ENCODE measurements at regions not wholly inside any gene's neighbourhood (a gene's known extent, or its start where the extent isn't known, plus 50 kb on each side); places are given as distances from the start of the nearest gene placed in this dataset.

DNA sequence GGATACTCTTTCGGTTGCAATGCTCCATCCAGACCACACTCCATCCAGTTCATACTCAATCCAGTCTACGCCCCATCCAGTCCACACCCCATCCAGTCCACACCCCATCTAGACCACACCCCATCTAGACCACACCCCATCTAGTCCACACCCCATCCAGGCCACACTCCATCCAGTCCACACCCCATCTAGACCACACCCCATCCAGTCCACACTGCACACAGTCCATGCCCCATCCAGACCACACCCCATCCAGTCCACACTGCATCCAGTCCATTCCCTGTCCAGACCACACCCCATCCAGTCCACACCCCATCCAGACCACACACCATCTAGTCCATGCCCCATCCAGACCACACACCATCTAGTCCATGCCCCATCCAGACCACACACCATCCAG, 116.0 kb upstream of the RTL1 start (continued):
- TF ChIP-seq, protein P1, sequence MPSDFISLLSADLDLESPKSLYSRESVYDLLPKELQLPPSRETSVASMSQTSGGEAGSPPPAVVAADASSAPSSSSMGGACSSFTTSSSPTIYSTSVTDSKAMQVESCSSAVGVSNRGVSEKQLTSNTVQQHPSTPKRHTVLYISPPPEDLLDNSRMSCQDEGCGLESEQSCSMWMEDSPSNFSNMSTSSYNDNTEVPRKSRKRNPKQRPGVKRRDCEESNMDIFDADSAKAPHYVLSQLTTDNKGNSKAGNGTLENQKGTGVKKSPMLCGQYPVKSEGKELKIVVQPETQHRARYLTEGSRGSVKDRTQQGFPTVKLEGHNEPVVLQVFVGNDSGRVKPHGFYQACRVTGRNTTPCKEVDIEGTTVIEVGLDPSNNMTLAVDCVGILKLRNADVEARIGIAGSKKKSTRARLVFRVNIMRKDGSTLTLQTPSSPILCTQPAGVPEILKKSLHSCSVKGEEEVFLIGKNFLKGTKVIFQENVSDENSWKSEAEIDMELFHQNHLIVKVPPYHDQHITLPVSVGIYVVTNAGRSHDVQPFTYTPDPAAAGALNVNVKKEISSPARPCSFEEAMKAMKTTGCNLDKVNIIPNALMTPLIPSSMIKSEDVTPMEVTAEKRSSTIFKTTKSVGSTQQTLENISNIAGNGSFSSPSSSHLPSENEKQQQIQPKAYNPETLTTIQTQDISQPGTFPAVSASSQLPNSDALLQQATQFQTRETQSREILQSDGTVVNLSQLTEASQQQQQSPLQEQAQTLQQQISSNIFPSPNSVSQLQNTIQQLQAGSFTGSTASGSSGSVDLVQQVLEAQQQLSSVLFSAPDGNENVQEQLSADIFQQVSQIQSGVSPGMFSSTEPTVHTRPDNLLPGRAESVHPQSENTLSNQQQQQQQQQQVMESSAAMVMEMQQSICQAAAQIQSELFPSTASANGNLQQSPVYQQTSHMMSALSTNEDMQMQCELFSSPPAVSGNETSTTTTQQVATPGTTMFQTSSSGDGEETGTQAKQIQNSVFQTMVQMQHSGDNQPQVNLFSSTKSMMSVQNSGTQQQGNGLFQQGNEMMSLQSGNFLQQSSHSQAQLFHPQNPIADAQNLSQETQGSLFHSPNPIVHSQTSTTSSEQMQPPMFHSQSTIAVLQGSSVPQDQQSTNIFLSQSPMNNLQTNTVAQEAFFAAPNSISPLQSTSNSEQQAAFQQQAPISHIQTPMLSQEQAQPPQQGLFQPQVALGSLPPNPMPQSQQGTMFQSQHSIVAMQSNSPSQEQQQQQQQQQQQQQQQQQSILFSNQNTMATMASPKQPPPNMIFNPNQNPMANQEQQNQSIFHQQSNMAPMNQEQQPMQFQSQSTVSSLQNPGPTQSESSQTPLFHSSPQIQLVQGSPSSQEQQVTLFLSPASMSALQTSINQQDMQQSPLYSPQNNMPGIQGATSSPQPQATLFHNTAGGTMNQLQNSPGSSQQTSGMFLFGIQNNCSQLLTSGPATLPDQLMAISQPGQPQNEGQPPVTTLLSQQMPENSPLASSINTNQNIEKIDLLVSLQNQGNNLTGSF (CRISPR knock-in tag; IDR thresholded peaks at IDR 0.05), result no peak
- no peak for TF ChIP-seq TBX2 (CRISPR knock-in tag; IDR thresholded peaks at IDR 0.05; ENCODE audit: borderline replicate concordance)

DNA sequence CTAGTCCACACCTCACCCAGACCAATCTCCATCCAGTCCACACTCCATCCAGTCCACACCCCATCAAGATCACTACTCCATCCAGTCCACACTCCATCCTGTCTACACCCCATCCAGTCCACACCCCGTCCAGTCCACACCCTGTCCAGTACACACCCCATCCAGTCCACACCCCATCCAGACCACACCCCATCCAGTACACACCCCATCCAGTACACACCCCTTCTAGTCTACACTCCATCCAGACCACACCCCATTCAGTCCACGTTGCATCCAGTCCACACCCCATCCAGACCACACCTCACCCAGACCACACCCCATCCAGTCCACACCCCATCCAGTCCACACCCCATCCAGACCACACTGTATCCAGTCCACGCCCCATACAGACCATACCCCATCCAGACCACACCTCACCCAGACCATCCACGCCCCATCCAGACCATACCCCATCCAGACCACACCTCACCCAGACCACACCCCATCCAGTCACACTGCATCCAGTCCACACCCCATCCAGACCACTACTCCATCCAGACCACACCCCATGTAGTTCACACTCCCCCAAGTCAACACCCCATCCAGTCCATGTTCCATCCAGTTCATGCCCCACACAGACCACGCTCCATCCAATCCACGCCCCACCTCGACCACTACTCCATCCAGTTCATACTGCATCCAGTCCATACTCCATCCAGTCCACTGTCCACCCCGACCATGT, 116.6 kb upstream of the RTL1 start:
- H3K36me3 ChIP-seq (replicated peaks in 1 of 2; ENCODE audit: control insufficient read depth in 1 of 2, insufficient read depth in 2 of 2, low read length in 2 of 2), result no peaks in the 10 kb centered on the region
- H3K4me2 ChIP-seq (ENCODE audit: low read depth, low read length), result no peak overlapping the region
- peaks cover 2 to 52% of the 10 kb centered on the region in 2 experiments; a peak in 3 of 5 replicates for H3K27me3 ChIP-seq (ENCODE audit: control insufficient read depth in 1 of 2, insufficient read depth in 2 of 2, low read length in 2 of 2)
- H3K9ac ChIP-seq (ENCODE audit: insufficient read depth, low read depth, low read length), result no peak overlapping the region
- H3K79me2 ChIP-seq (ENCODE audit: insufficient read depth, low read length), result no peaks in the 10 kb centered on the region
- BruUV-seq (replicated peaks), result no TSS peak
- in situ Hi-C loops (cut with HindIII; ENCODE audit: extremely low pct_ligation_motif_present, low pct_unique_long_range_greater_than_20kb), result no loop called here
- 3% methylated on average over 8 of the region's 8 CpGs for WGBS (ENCODE audit: low lambda C conversion rate)
- ATAC-seq, result no peak
- 0 out of 2 replicates have a peak, but pooled peaks cover 4% of the 10 kb centered on the region for H4K20me1 ChIP-seq (ENCODE audit: insufficient read depth, low read length)
- ChIA-PET CTCF (ENCODE audit: low intra/inter-chr PET ratio, low total read pairs) (no interaction called here), POLR2A (no interaction called here)
- no peak overlapping the region for H3K27ac ChIP-seq (ENCODE audit: extremely low read length, insufficient read depth, low read length)
- FAIRE-seq, result no peak
- no peaks in the 10 kb centered on the region for H3K9me3 ChIP-seq (ENCODE audit: low read length)
- no peaks in the 10 kb centered on the region for H3K4me1 ChIP-seq (ENCODE audit: insufficient read depth, low read length)
- intact Hi-C loops (cut with micrococcal nuclease; ENCODE audit: unreplicated experiment), result no loop called here
- H2AFZ ChIP-seq (ENCODE audit: low read length), result no peak overlapping the region
- no peak overlapping the region for H3K4me3 ChIP-seq (replicated peaks in 1 of 3; ENCODE audit: insufficient read depth in 1 of 3, low read depth in 2 of 3, low read length in 3 of 3)
- DNase-seq (ENCODE audit: low spot score), result no peak
- no peak for TF ChIP-seq RAD21 (CRISPR knock-in tag; IDR thresholded peaks at IDR 0.05)
- TF ChIP-seq PHF5A (CRISPR knock-in tag; IDR thresholded peaks at IDR 0.05; ENCODE audit: low read depth, unreplicated experiment), result no peak
- TF ChIP-seq, protein P2, sequence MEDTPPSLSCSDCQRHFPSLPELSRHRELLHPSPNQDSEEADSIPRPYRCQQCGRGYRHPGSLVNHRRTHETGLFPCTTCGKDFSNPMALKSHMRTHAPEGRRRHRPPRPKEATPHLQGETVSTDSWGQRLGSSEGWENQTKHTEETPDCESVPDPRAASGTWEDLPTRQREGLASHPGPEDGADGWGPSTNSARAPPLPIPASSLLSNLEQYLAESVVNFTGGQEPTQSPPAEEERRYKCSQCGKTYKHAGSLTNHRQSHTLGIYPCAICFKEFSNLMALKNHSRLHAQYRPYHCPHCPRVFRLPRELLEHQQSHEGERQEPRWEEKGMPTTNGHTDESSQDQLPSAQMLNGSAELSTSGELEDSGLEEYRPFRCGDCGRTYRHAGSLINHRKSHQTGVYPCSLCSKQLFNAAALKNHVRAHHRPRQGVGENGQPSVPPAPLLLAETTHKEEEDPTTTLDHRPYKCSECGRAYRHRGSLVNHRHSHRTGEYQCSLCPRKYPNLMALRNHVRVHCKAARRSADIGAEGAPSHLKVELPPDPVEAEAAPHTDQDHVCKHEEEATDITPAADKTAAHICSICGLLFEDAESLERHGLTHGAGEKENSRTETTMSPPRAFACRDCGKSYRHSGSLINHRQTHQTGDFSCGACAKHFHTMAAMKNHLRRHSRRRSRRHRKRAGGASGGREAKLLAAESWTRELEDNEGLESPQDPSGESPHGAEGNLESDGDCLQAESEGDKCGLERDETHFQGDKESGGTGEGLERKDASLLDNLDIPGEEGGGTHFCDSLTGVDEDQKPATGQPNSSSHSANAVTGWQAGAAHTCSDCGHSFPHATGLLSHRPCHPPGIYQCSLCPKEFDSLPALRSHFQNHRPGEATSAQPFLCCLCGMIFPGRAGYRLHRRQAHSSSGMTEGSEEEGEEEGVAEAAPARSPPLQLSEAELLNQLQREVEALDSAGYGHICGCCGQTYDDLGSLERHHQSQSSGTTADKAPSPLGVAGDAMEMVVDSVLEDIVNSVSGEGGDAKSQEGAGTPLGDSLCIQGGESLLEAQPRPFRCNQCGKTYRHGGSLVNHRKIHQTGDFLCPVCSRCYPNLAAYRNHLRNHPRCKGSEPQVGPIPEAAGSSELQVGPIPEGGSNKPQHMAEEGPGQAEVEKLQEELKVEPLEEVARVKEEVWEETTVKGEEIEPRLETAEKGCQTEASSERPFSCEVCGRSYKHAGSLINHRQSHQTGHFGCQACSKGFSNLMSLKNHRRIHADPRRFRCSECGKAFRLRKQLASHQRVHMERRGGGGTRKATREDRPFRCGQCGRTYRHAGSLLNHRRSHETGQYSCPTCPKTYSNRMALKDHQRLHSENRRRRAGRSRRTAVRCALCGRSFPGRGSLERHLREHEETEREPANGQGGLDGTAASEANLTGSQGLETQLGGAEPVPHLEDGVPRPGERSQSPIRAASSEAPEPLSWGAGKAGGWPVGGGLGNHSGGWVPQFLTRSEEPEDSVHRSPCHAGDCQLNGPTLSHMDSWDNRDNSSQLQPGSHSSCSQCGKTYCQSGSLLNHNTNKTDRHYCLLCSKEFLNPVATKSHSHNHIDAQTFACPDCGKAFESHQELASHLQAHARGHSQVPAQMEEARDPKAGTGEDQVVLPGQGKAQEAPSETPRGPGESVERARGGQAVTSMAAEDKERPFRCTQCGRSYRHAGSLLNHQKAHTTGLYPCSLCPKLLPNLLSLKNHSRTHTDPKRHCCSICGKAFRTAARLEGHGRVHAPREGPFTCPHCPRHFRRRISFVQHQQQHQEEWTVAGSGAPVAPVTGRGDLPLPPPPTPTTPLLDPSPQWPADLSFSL (CRISPR knock-in tag; IDR thresholded peaks at IDR 0.05), result no peak
- no peak for TF ChIP-seq TBX3 (IDR thresholded peaks at IDR 0.05; ENCODE audit: borderline replicate concordance)
- TF ChIP-seq, protein P3, sequence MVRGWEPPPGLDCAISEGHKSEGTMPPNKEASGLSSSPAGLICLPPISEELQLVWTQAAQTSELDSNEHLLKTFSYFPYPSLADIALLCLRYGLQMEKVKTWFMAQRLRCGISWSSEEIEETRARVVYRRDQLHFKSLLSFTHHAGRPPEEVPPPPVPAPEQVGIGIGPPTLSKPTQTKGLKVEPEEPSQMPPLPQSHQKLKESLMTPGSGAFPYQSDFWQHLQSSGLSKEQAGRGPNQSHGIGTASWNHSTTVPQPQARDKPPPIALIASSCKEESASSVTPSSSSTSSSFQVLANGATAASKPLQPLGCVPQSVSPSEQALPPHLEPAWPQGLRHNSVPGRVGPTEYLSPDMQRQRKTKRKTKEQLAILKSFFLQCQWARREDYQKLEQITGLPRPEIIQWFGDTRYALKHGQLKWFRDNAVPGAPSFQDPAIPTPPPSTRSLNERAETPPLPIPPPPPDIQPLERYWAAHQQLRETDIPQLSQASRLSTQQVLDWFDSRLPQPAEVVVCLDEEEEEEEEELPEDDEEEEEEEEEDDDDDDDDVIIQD (CRISPR knock-in tag; IDR thresholded peaks at IDR 0.05; ENCODE audit: low read depth), result no peak
